Keratinocyte (primary cell): ENCODE measurements at regions not wholly inside any gene's neighbourhood (a gene's known extent, or its start where the extent isn't known, plus 50 kb on each side); places are given as distances from the start of the nearest gene placed in this dataset.

Experiments
- DNase-seq: peaks from one replicate; pipeline ENCODE4 v3.0.0-alpha.2; 2011; ENCODE audit warnings: low read depth, missing footprints, low spot score
- FAIRE-seq: peaks from 2 replicates; lab custom pipeline; 2011; peaks lifted over from hg19 to GRCh38; lab: Jason Lieb, UNC
- H2AFZ ChIP-seq: 2 replicates; pipeline ENCODE4 v1.6.0; 2012; ENCODE audit warnings: low read length, control low read depth, inconsistent platforms; ENCODE audit not compliant: control insufficient read depth
- H3K27ac ChIP-seq: 2 replicates; pipeline ENCODE4 v1.5.1; 2011; ENCODE audit warnings: low read length; ENCODE audit not compliant: control insufficient read depth, insufficient read depth
- H3K27me3 ChIP-seq: 3 replicates; pipeline ENCODE4 v1.6.0; 2011; ENCODE audit warnings: low read length; ENCODE audit not compliant: control insufficient read depth, insufficient read depth; ENCODE audit errors: extremely low read depth
- H3K36me3 ChIP-seq, 2 experiments: 2 replicates in 1 of 2; 3 replicates in 1 of 2; pipeline ENCODE4 v1.5.1; 2011; ENCODE audit warnings: low read length in 2 of 2, mild to moderate bottlenecking in 1 of 2; ENCODE audit not compliant: control insufficient read depth in 2 of 2, insufficient read depth in 2 of 2; ENCODE audit errors: extremely low read depth in 1 of 2
- H3K4me1 ChIP-seq: 3 replicates; pipeline ENCODE4 v1.5.1; 2011; ENCODE audit warnings: low read length; ENCODE audit not compliant: control insufficient read depth, insufficient read depth; ENCODE audit errors: extremely low read depth
- H3K4me2 ChIP-seq: 3 replicates; pipeline ENCODE4 v1.6.0; 2011; ENCODE audit warnings: low read depth, low read length; ENCODE audit not compliant: control insufficient read depth, insufficient read depth; ENCODE audit errors: extremely low read depth
- H3K4me3 ChIP-seq, 3 experiments: fragments of 200-600 bp in 1 of 3; sonication (generic) in 1 of 3; 2 replicates in 2 of 3; 3 replicates in 1 of 3; pipeline ENCODE4 v1.5.1; 2011 to 2016; ENCODE audit warnings: low read length in 3 of 3, mild to moderate bottlenecking in 3 of 3, control low read depth in 2 of 3, inconsistent platforms in 1 of 3, low read depth in 1 of 3, mixed read lengths in 1 of 3, mixed run types in 1 of 3, moderate library complexity in 1 of 3; ENCODE audit not compliant: control insufficient read depth in 2 of 3, insufficient read depth in 2 of 3; ENCODE audit errors: extremely low read depth in 1 of 3
- H3K79me2 ChIP-seq: 2 replicates; pipeline ENCODE4 v1.6.0; 2012; ENCODE audit warnings: low read length; ENCODE audit not compliant: control insufficient read depth, insufficient read depth
- H3K9ac ChIP-seq: 3 replicates; pipeline ENCODE4 v1.6.0; 2011; ENCODE audit warnings: low read length; ENCODE audit not compliant: control insufficient read depth, insufficient read depth; ENCODE audit errors: extremely low read depth
- H3K9me1 ChIP-seq: 3 replicates; pipeline ENCODE4 v1.6.0; 2011; ENCODE audit warnings: low read length; ENCODE audit not compliant: control insufficient read depth, insufficient read depth; ENCODE audit errors: extremely low read depth
- H3K9me3 ChIP-seq: 2 replicates; pipeline ENCODE4 v1.5.1; 2012; ENCODE audit warnings: low read depth, low read length; ENCODE audit not compliant: control insufficient read depth
- H4K20me1 ChIP-seq: 3 replicates; pipeline ENCODE4 v1.6.0; 2011; ENCODE audit warnings: low read length; ENCODE audit not compliant: control insufficient read depth, insufficient read depth; ENCODE audit errors: extremely low read depth
- CTCF ChIP-seq, 3 experiments: IDR thresholded peaks in 1 of 3; conservative IDR thresholded peaks in 1 of 3; optimal IDR thresholded peaks in 1 of 3; 2 replicates in 2 of 3; 3 replicates in 1 of 3; pipeline versions ENCODE3 to v1.5.1; 2011; ENCODE audit warnings: low read length in 3 of 3, mild to moderate bottlenecking in 3 of 3, moderate library complexity in 2 of 3, control low read depth in 1 of 3, inconsistent platforms in 1 of 3; ENCODE audit not compliant: insufficient read depth in 2 of 3; ENCODE audit errors: extremely low read depth in 1 of 3
- EZH2 ChIP-seq: IDR thresholded peaks from one replicate; pipeline ENCODE4 v1.6.1; 2012; ENCODE audit warnings: inconsistent platforms, mild to moderate bottlenecking, low read length, moderate library complexity
- dilution Hi-C: fragments of 300-500 bp; cut with MboI; formaldehyde crosslinking; loops from one replicate; pipeline ENCODE4 v1.7.0; 2020; ENCODE audit warnings: low sequenced_read_pairs; ENCODE audit not compliant: extremely low pct_ligation_motif_present

- H3K36me3 ChIP-seq, result no peaks in the 10 kb centered on the region
- H3K4me3 ChIP-seq, result no peak overlapping the region
- H2AFZ ChIP-seq, result no peak overlapping the region
- FAIRE-seq (no peak), DNase-seq (no peak)
- no peaks in the 10 kb centered on the region for H4K20me1 ChIP-seq
- no peaks in the 10 kb centered on the region for H3K27me3 ChIP-seq
- no peaks in the 10 kb centered on the region for H3K9me1 ChIP-seq
- H3K79me2 ChIP-seq, result no peaks in the 10 kb centered on the region
- H3K4me1 ChIP-seq, result no peaks in the 10 kb centered on the region
- dilution Hi-C loops, result no loop called here
- no peak overlapping the region for H3K9ac ChIP-seq
- H3K9me3 ChIP-seq, result no peaks in the 10 kb centered on the region
- H3K27ac ChIP-seq, result no peak overlapping the region
- H3K4me2 ChIP-seq, result no peak overlapping the region
- TF ChIP-seq CTCF (optimal IDR thresholded peaks at IDR 0.05 in 1 of 3, IDR thresholded peaks at IDR 0.05 in 1 of 3, conservative IDR thresholded peaks at IDR 0.05 in 1 of 3; ENCODE audit: extremely low read depth in 1 of 3, insufficient read depth in 2 of 3, low read length in 3 of 3), result no peak
- TF ChIP-seq EZH2, result no peak
Observed at GRCh38 chr12:47590771-47591360, 115.0 kb downstream of the RPAP3 start.

DNA sequence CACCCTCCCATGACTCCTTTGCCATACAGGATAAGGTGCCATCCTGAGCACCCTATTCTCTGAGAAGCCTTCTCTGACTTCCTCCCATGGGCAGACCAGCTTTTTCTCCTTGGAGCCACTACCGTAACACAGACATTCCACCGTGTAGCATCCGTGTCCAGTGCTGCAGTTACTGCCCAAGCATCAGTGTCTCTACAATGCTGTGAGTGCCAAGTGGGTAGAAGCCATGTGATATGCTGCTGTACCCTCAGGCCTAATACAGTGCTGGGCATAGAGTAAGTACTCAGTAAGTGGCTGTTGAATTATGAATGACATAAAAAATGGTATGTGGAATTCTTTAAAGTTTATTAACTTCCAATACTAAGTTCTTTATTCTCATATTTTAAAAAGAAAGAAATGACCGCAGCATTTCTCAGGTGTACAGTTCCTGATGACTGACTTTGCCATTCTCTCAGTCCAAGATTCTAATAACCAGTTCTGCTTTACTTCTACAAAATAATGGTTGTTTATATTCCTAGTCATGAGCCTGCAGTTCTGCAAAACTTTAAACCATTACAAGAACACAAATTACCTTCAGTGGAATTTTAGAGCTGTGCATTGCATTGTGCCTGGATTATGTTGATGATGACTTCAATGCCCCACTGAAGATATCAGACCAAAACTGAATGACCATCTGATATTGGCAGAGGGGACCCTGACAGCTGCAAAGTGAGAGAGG, 118.7 kb downstream of the RPAP3 start:
- TF ChIP-seq EZH2 (no peak), CTCF (optimal IDR thresholded peaks at IDR 0.05 in 1 of 3, IDR thresholded peaks at IDR 0.05 in 1 of 3, conservative IDR thresholded peaks at IDR 0.05 in 1 of 3; ENCODE audit: extremely low read depth in 1 of 3, insufficient read depth in 2 of 3, low read length in 3 of 3) (no peak)
- H3K79me2 ChIP-seq, result no peaks in the 10 kb centered on the region
- H3K9ac ChIP-seq, result no peak overlapping the region
- FAIRE-seq (no peak), DNase-seq (no peak)
- H3K27me3 ChIP-seq, result no peaks in the 10 kb centered on the region
- no peaks in the 10 kb centered on the region for H4K20me1 ChIP-seq
- no peak overlapping the region for H3K4me3 ChIP-seq
- no peak overlapping the region for H2AFZ ChIP-seq
- dilution Hi-C loops, result no loop called here
- no peak overlapping the region for H3K27ac ChIP-seq
- H3K36me3 ChIP-seq, result no peaks in the 10 kb centered on the region
- H3K9me1 ChIP-seq, result no peaks in the 10 kb centered on the region
- H3K9me3 ChIP-seq, result no peaks in the 10 kb centered on the region
- H3K4me1 ChIP-seq, result no peaks in the 10 kb centered on the region
- H3K4me2 ChIP-seq, result no peak overlapping the region
